T follicular helper cell (primary cell): ENCODE measurements at regions not wholly inside any gene's neighbourhood (a gene's known extent, or its start where the extent isn't known, plus 50 kb on each side); places are given as distances from the start of the nearest gene placed in this dataset.

ENCODE experiments used
- DNase-seq: peaks from one replicate; pipeline ENCODE4 v3.0.0-alpha.2; 2020; ENCODE audit warnings: low read depth

- no peak for DNase-seq
Observed at GRCh38 chr17:34141590-34141989, 113.5 kb upstream of the CCL2 start.

DNA sequence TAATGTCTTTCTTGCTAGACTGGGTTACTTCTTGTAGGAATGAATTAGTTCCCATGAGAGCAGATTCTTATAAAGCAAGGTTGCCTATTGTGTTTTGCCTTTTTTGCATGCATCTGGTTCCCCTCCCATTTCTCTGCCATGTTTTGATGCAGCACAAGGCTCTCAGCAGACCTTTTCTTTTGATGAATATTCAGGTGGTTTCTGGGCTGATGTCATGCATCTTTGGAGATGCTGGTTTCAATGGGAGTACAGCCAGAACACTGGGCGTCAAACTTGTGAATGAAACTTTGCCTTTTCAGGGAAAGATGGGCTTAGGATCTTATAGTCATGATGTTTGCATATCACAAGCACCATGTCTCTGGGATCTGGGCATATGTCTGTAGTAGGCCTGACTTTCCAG is 111.7 kb upstream of the CCL2 start:
- no peak for DNase-seq

DNA sequence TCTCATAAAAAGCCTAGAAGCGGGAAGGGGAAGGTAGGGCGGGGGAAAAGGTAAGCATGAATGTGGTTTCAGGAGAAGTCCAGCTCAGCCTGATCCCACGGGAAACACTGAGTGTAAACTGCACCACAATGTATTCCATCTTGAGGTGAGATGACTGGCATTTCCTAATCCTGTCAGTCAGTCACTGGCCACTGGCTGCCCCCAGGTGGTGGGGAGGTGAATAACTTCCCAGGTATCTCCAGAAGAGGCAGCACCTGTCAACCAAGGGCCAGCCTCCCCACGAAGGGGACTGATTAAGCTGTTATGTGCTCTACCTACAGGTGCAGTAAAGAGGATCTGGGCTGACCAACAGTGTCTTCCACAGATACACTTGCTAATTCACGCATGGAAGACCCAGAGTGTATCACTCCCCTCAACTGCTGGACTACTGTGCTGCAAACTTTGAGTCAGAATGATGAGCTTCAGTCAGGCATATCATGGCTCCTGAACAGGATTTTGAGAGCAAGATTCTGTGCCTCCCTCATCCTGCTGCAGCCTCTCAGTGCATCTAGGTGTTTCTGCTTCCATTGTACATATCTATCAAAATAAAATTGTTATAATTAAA is 108.5 kb upstream of the CCL2 start:
- DNase-seq, result peak; percentile 16

DNA sequence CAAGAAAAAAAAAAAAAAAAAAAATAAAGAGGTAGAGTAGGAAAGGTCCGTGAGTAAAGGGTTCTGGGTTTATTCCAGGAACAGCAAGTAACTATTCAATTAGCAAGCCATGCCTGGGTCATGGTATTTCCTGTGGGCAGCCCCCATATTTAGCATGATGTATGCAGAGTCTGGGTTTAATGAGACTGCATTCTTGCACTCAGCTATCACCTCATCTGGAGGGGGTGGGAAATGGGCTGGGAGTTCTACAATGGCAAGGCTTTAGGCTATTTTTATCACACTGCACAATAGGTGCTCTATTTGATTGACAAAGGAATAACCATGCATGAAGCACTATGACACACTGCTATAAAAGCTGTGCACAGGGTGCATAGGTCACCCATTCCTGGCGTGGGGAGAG is 104.0 kb upstream of the CCL2 start:
- no peak for DNase-seq

DNA sequence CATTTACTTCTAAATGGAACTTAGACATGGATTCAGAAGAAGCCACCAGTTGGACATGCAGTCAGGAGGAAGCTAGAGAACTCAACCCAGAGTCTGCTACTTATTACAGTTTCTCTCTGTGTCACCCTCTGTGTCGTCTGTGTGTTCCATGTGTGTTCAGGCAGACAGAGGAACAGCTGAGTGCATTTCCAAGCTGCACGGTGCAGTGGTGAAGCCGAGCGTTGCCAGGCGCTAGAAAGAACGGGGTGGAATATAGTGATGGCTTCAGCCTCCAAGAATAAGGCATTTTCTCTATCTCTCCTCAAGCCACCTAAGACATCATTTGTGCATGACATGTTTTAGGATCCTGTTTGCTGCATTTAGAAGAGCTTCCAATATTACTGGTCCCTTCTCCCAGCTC is 101.1 kb upstream of the CCL2 start:
- no peak for DNase-seq

- DNase-seq, result no peak
Observed at GRCh38 chr17:34154961-34155730, 99.9 kb upstream of the CCL2 start.

DNA sequence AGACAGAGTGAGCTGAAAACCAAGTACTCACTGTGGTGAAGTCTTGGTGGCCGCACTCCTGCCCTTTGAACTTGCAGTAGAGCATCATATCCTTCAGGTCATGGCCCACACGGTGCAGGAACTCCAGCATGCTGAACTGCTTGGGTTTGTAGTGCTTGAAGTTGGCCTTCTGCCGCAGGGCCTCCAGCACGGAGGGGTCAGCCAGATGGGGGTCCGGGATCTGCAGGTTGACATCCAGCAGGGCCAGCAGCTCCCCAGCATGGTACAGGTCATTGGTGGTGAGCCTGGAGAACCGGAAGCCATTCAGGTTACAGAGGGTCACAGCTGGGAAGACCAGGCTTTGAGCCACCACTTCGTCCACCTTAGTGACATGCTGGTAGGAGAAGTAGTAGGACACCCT is 99.1 kb upstream of the CCL2 start:
- DNase-seq, result no peak

DNA sequence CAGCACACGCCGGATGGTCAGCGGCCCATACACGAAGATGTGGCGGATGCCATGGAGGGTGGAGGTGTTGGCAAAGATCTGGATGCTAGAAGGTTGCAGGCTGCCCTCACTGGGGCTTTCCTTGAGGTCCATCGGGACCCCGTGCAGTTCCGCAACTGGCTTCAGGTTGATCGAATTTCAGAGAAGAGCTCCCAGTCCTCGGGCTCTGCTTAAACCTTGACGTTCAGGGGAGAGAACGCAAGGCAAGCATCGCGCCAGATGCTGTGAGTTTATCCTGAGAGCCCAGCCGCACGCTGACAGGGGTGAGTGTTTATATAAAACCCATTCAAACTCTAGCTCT is 98.7 kb upstream of the CCL2 start:
- no peak for DNase-seq

DNA sequence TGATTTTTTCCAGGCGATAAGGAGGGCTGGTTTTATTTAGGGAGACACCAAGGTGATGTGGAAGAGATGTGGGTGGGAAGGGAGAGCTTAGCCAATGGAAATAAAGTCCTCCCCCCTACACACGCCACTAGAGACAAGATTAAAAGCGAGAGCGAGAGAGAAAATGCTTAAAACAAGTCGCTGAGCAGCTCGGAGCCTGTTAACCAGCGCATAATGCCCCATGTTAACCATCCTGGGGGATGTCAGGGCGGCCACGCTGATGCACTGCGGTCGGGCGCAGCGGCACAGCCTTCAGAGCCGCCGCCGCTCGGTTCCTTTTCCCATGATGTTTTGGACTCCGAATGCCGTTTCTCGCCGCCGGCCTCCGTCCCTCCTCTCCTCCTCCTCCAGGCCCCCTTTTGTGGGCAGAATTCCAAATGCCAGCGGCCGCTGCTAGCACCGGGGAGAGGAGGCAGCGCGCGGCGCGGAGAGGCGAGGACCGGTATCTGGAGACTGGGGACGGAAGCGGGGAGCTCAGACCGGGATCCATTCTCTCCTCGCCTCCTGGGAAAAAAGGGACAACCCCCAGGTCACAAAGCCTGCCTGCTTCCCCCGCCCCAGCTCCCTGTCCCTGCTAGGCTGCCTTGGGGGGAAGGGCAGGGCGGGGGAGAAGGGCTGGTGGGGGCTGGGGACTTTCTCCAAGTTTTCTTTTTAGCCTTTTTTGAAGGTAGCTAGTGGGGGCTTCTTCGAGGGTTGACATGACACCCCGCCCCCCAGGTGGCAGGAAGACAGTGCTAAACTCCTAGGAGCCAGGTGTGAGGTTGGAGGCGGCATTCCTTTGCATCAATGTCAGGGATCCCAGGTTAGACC is 98.1 kb upstream of the CCL2 start:
- DNase-seq, result no peak

DNA sequence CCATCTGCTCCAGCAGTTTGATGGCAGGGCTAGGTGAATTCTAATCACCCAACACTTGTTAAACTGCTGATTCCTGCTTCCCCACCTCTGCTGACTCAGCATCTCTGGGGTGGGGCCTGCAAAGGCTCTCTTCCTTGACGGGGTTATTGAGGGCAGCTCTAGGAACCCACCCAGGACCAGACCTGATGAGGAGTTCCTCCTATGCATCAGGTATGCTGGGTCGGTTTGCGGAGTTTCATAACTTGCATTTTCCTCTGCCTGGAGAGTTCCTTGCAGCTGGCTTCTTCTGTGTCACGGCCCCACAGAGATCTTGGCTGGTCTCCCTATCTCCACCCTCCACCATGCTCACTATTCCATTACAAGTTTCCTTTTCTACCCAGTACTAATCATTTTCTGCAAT is 93.4 kb upstream of the CCL2 start:
- DNase-seq, result no peak

GRCh38 chr17:34163123-34163522 is 92.0 kb upstream of the CCL2 start:
- DNase-seq, result no peak

- no peak for DNase-seq
Observed at GRCh38 chr17:34163646-34164045, 91.4 kb upstream of the CCL2 start.

- no peak for DNase-seq
Observed at GRCh38 chr17:34164837-34165236, 90.2 kb upstream of the CCL2 start.

GRCh38 chr17:34166352-34166751 is 88.7 kb upstream of the CCL2 start:
- no peak for DNase-seq

DNA sequence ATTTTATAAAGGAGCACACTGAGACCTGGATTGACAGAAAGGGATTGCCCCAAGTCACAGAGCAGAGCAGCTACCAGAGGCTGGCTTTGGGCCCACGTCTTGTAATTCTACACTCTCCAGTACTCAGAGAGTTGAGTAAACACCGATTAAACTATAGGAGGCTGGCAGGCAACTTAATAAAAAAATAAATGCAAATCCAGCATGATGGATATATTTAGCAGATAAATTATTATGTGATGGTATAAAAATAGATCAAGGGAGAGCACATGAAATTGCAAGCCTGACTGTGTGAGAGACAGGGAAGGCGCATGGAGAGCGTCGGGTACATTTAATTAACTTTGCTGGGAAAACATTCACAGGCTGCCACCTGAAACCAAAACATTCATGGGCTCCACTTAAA is 87.7 kb upstream of the CCL2 start:
- DNase-seq, result no peak

DNA sequence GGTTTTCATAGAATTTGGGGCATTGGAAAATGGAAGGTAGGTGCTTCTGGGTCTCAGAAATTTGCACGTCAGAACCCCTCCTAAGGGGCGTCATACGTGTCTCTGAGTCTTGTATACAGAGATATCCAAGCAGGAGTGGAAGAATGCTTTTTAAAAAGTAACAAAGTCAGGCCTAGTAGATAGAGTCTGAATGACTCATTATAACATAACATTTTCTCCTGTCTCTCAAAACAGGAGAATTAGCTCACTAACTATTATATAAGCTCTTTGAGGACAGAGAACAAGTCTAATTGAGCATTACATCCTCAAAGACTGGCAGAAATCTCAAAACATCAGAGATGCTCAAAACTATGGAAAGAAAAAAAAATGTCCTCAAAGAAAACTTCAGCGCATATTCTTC is 86.1 kb upstream of the CCL2 start:
- no peak for DNase-seq

- no peak for DNase-seq
Observed at GRCh38 chr17:34169496-34169895, 85.6 kb upstream of the CCL2 start.

GRCh38 chr17:34171245-34171818 is 83.8 kb upstream of the CCL2 start:
- DNase-seq, result peak; percentile 17

DNA sequence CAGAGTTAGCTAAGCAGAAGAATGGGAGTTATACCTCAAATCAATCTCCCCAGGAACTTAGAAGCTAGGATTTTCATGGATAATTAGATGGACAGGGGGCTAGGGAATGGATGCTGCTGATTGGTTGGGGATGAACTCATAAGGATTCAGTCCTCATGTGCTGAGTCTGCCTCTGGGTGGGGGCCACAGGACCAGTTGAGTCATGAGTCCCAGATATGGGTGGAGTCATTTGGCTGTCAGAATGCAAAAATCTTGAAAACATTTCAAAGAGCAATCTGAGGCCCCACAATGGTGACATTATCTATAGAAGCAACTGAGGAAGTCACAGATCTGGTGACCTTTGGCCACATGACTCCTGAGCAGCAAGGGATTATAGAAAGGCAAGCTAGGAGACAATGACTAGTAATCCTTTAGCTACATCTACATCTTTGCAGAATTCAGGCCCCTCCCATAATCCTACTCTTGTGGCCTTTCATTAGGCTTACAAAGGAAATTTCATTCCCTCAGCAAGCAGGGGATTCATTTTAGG is 82.6 kb upstream of the CCL2 start:
- DNase-seq, result no peak

GRCh38 chr17:34173241-34173640 is 81.8 kb upstream of the CCL2 start:
- no peak for DNase-seq

GRCh38 chr17:34174496-34174895 is 80.6 kb upstream of the CCL2 start:
- DNase-seq, result no peak

GRCh38 chr17:34176440-34176839 is 78.6 kb upstream of the CCL2 start:
- no peak for DNase-seq

DNA sequence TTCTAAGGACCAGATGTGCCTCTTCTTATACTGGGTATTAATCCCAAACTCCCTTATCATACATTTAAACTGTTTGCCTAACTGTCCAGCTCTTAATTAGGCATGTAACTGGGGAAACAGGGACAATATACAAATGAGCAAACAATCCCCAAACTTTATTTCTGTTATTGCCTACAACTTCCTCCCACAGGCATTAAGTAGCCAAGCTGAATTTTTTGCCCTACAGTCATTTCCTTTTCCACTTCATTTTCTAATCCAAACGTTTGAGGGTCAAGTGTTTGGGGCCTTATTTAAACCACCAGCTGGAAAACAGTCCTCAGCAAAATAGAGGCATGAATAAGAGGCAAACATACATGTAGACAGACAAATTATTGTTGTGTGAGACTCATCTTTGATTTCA is 77.4 kb upstream of the CCL2 start:
- no peak for DNase-seq
